HFF-Myc (cell line): ENCODE measurements at regions not wholly inside any gene's neighbourhood (a gene's known extent, or its start where the extent isn't known, plus 50 kb on each side); places are given as distances from the start of the nearest gene placed in this dataset.

Source experiments
- DNase-seq: peaks from one replicate; pipeline ENCODE4 v3.0.0-alpha.2; 2011; ENCODE audit warnings: low read depth; ENCODE audit errors: extremely low read depth
- H3K4me3 ChIP-seq: replicated peaks from 2 replicates; pipeline ENCODE4 v1.5.1; 2011; ENCODE audit warnings: low read depth, mild to moderate bottlenecking, control low read depth, low read length
- CTCF ChIP-seq: IDR thresholded peaks from 2 replicates; pipeline ENCODE4 v1.5.1; 2012; ENCODE audit warnings: mild to moderate bottlenecking, low read depth, low read length, control low read depth; ENCODE audit errors: missing control alignments

GRCh38 chr12:115403689-115404088 is 719.7 kb upstream of the TBX3 start:
- TF ChIP-seq CTCF = no peak
- DNase-seq = no peak
- no peak overlapping the region for H3K4me3 ChIP-seq

- no peak for DNase-seq
- no peak for TF ChIP-seq CTCF
- no peak overlapping the region for H3K4me3 ChIP-seq
Observed at GRCh38 chr12:115403253-115403652, 719.3 kb upstream of the TBX3 start.

GRCh38 chr12:115402443-115403180 is 718.6 kb upstream of the TBX3 start:
- TF ChIP-seq CTCF = no peak
- no peak for DNase-seq
- no peak overlapping the region for H3K4me3 ChIP-seq

- no peak for TF ChIP-seq CTCF
- no peak overlapping the region for H3K4me3 ChIP-seq
- no peak for DNase-seq
Observed at GRCh38 chr12:115401761-115402160, 717.8 kb upstream of the TBX3 start.

- TF ChIP-seq CTCF = no peak
- no peak for DNase-seq
- H3K4me3 ChIP-seq = no peak overlapping the region
Observed at GRCh38 chr12:115400011-115400410, 716.0 kb upstream of the TBX3 start.

- no peak overlapping the region for H3K4me3 ChIP-seq
- no peak for DNase-seq
- TF ChIP-seq CTCF = no peak
Observed at GRCh38 chr12:115398311-115398781, 714.4 kb upstream of the TBX3 start.

- no peak for TF ChIP-seq CTCF
- H3K4me3 ChIP-seq = no peak overlapping the region
- DNase-seq = no peak
Observed at GRCh38 chr12:115396567-115396966, 712.6 kb upstream of the TBX3 start.
